SJSA1 (cell line): ENCODE measurements at regions not wholly inside any gene's neighbourhood (a gene's known extent, or its start where the extent isn't known, plus 50 kb on each side); places are given as distances from the start of the nearest gene placed in this dataset.
"Not testable (repeated sequence)": the region's sequence is repeated elsewhere in the genome, so short reads cannot be mapped to it uniquely, and the experiment has no call there.

Source experiments
- DNase-seq, 2 experiments: peaks; one replicate each; pipeline ENCODE4 v3.0.0-alpha.2; 2015 to 2020; ENCODE audit warnings: low spot score in 2 of 2, low read depth in 1 of 2
- H3K27ac ChIP-seq: fragments of 250-450 bp; sonication (Bioruptor Pico); 2 replicates; pipeline ENCODE4 v1.5.1; 2020; ENCODE audit warnings: mild to moderate bottlenecking, moderate library complexity
- H3K27me3 ChIP-seq: fragments of 250-450 bp; sonication (Bioruptor Pico); replicated peaks from 2 replicates; pipeline ENCODE4 v1.5.1; 2020; ENCODE audit warnings: mild to moderate bottlenecking, moderate library complexity
- H3K36me3 ChIP-seq: fragments of 250-450 bp; sonication (Bioruptor Pico); 2 replicates; pipeline ENCODE4 v1.5.1; 2020; ENCODE audit warnings: mild to moderate bottlenecking
- H3K4me1 ChIP-seq: fragments of 250-450 bp; sonication (Bioruptor Pico); replicated peaks from 2 replicates; pipeline ENCODE4 v1.6.1; 2021; ENCODE audit warnings: mild to moderate bottlenecking
- H3K4me3 ChIP-seq: fragments of 250-450 bp; sonication (Bioruptor Pico); 2 replicates; pipeline ENCODE4 v1.5.1; 2020; ENCODE audit warnings: mild to moderate bottlenecking
- H3K9me3 ChIP-seq: fragments of 250-450 bp; sonication (Bioruptor Pico); replicated peaks from 2 replicates; pipeline ENCODE4 v1.5.1; 2020; ENCODE audit warnings: mild to moderate bottlenecking

GRCh38 chr3:15851735-15852134, 54.0 kb upstream of the ANKRD28 start:
- Histone ChIP-seq H3K27ac (no peak overlapping the region), H3K4me3 (no peak overlapping the region), H3K27me3 (no peaks in the 10 kb centered on the region), H3K4me1 (no peaks in the 10 kb centered on the region), H3K36me3 (peaks cover 3% of the 10 kb centered on the region; the same call in 1 of the 2 replicates), H3K9me3 (no peaks in the 10 kb centered on the region)
- no peak for DNase-seq

GRCh38 chr3:15858547-15859506, 61.0 kb upstream of the ANKRD28 start:
- H3K36me3 ChIP-seq: peaks cover 4% of the 10 kb centered on the region; the same call in 1 of the 2 replicates
- H3K4me1 ChIP-seq: peaks cover 9% of the 10 kb centered on the region
- H3K27ac ChIP-seq: 0 out of 2 replicates have a peak overlapping the region, but pooled peaks have one; percentile 12
- no peaks in the 10 kb centered on the region for H3K27me3 ChIP-seq
- H3K9me3 ChIP-seq: no peaks in the 10 kb centered on the region
- DNase-seq: peak in 1 of 2 experiments; percentile 4
- peak overlapping the region; percentile 95 for H3K4me3 ChIP-seq

- Histone ChIP-seq H3K27ac (peak overlapping the region; percentile 14; the same call in 1 of the 2 replicates), H3K4me3 (peak overlapping the region; percentile 95), H3K9me3 (no peaks in the 10 kb centered on the region), H3K4me1 (peaks cover 9% of the 10 kb centered on the region), H3K36me3 (peaks cover 4% of the 10 kb centered on the region; the same call in 1 of the 2 replicates), H3K27me3 (no peaks in the 10 kb centered on the region)
- peak; percentile 73 to 79 for DNase-seq
Measured at GRCh38 chr3:15859507-15860013, 61.8 kb upstream of the ANKRD28 start.

GRCh38 chr3:15860014-15860934, 62.5 kb upstream of the ANKRD28 start:
- H3K36me3 ChIP-seq: peaks cover 4% of the 10 kb centered on the region; the same call in 1 of the 2 replicates
- H3K27me3 ChIP-seq: no peaks in the 10 kb centered on the region
- no peaks in the 10 kb centered on the region for H3K9me3 ChIP-seq
- H3K27ac ChIP-seq: peak overlapping the region; percentile 14; the same call in 1 of the 2 replicates
- peak; percentile 51 to 52 for DNase-seq
- H3K4me1 ChIP-seq: peaks cover 9% of the 10 kb centered on the region
- peak overlapping the region; percentile 95 for H3K4me3 ChIP-seq

GRCh38 chr3:15861163-15861562, 63.4 kb upstream of the ANKRD28 start:
- Histone ChIP-seq H3K27ac (no peak overlapping the region), H3K4me3 (no peak overlapping the region), H3K27me3 (no peaks in the 10 kb centered on the region)

GRCh38 chr3:15872807-15873206, 75.0 kb upstream of the ANKRD28 start:
- Histone ChIP-seq H3K4me3 (no peak overlapping the region), H3K4me1 (no peaks in the 10 kb centered on the region), H3K36me3 (no peaks in the 10 kb centered on the region), H3K27ac (no peak overlapping the region), H3K9me3 (no peaks in the 10 kb centered on the region), H3K27me3 (no peaks in the 10 kb centered on the region)
- no peak for DNase-seq

More at GRCh38 chr3:15861163-15861562, 63.4 kb upstream of the ANKRD28 start:
- peaks cover 4% of the 10 kb centered on the region; the same call in 1 of the 2 replicates for H3K36me3 ChIP-seq
- no peaks in the 10 kb centered on the region for H3K9me3 ChIP-seq
- no peak for DNase-seq
- H3K4me1 ChIP-seq: peaks cover 9% of the 10 kb centered on the region

GRCh38 chr3:15873415-15873814, 75.6 kb upstream of the ANKRD28 start:
- H3K27ac ChIP-seq: no peak overlapping the region

GRCh38 chr3:15875016-15875689, 77.4 kb upstream of the ANKRD28 start:
- Histone ChIP-seq H3K27ac (no peak overlapping the region), H3K27me3 (no peaks in the 10 kb centered on the region), H3K4me3 (no peak overlapping the region), H3K36me3 (no peaks in the 10 kb centered on the region), H3K9me3 (no peaks in the 10 kb centered on the region), H3K4me1 (no peaks in the 10 kb centered on the region)
- DNase-seq: no peak

More at GRCh38 chr3:15873415-15873814, 75.6 kb upstream of the ANKRD28 start:
- Histone ChIP-seq H3K27me3 (no peaks in the 10 kb centered on the region), H3K9me3 (no peaks in the 10 kb centered on the region), H3K36me3 (no peaks in the 10 kb centered on the region), H3K4me1 (no peaks in the 10 kb centered on the region), H3K4me3 (no peak overlapping the region)
- no peak for DNase-seq

- H3K27me3 ChIP-seq: no peaks in the 10 kb centered on the region
- DNase-seq: no peak
- no peaks in the 10 kb centered on the region for H3K9me3 ChIP-seq
- no peak overlapping the region for H3K27ac ChIP-seq
- H3K36me3 ChIP-seq: no peaks in the 10 kb centered on the region
- H3K4me3 ChIP-seq: no peak overlapping the region
- no peaks in the 10 kb centered on the region for H3K4me1 ChIP-seq
Measured at GRCh38 chr3:15876669-15877068, 78.9 kb upstream of the ANKRD28 start.

DNA sequence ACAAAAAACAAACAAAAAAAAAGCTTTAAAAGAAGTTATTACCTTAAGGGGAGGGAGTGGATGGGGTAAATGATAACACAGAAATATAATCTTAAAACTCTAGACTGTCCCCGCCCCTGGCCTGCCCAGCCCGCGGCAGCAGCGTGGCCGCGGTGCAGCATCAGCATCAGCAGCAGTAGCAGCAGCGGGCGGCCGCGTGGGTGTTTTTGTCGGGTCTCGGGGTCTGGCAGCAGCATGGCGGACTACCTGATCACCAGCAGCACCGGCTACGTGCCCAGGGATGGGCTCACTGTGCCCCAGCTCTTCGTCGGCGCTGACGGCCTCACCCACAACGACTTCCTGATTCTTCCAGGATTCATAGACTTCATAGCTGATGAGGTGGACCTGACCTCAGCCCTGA, 80.0 kb upstream of the ANKRD28 start:
- no peak overlapping the region for H3K4me3 ChIP-seq
- no peak overlapping the region for H3K27ac ChIP-seq
- H3K9me3 ChIP-seq: no peaks in the 10 kb centered on the region
- H3K4me1 ChIP-seq: no peaks in the 10 kb centered on the region
- H3K27me3 ChIP-seq: no peaks in the 10 kb centered on the region
- H3K36me3 ChIP-seq: no peaks in the 10 kb centered on the region
- no peak for DNase-seq

- not testable (repeated sequence) for H3K27ac ChIP-seq, H3K27me3 ChIP-seq, DNase-seq, H3K4me1 ChIP-seq, H3K9me3 ChIP-seq, H3K4me3 ChIP-seq, H3K36me3 ChIP-seq
Measured at GRCh38 chr3:15879787-15880186, 82.0 kb upstream of the ANKRD28 start.

DNA sequence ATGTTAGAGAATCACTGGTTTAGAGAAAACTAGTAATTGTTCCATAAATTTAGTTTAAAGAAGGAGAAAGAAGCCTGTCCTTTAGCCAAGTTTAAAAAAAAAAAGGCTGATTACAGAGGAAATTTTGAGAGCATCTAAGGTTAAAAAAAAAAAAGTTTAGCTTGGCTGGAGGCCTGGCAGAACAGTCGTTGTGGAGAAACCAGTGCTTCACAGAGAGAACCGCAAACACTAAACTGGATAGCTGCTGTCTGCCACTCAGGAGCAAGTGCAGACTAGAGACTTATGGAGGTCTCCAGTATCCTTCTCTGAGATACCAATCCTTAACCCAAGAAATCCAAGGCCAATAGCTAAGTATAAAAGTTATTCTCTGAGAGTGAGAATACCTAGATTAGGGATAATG, 84.8 kb upstream of the ANKRD28 start:
- Histone ChIP-seq H3K36me3 (no peaks in the 10 kb centered on the region), H3K4me1 (no peaks in the 10 kb centered on the region), H3K4me3 (no peak overlapping the region), H3K27me3 (no peaks in the 10 kb centered on the region), H3K27ac (no peak overlapping the region), H3K9me3 (no peaks in the 10 kb centered on the region)
- DNase-seq: no peak

DNA sequence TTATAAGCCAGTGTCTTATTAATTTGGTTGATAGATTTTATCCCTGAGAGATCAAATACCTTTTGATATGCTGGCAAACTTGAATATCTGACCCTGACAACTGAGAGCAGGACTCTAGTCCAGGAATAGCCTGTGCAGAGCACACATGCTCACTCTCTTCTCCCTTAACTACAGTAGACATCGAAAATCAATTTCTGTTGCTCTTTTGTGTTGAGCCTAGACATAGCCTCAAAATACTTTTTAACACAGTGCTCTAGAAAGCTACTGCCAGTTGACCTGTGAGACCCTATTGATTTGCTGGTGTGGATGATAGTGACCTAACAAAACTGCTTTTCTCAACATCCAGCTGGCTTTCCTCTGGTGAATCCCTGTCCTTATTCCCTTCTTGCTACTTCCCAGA, 86.4 kb upstream of the ANKRD28 start:
- Histone ChIP-seq H3K27ac (no peak overlapping the region), H3K27me3 (no peaks in the 10 kb centered on the region), H3K4me3 (no peak overlapping the region), H3K36me3 (no peaks in the 10 kb centered on the region), H3K9me3 (no peaks in the 10 kb centered on the region), H3K4me1 (no peaks in the 10 kb centered on the region)
- no peak for DNase-seq
